ENCODE measurements at regions not wholly inside any gene's neighbourhood (a gene's known extent, or its start where the extent isn't known, plus 50 kb on each side); places are given as distances from the start of the nearest gene placed in this dataset.

DNA sequence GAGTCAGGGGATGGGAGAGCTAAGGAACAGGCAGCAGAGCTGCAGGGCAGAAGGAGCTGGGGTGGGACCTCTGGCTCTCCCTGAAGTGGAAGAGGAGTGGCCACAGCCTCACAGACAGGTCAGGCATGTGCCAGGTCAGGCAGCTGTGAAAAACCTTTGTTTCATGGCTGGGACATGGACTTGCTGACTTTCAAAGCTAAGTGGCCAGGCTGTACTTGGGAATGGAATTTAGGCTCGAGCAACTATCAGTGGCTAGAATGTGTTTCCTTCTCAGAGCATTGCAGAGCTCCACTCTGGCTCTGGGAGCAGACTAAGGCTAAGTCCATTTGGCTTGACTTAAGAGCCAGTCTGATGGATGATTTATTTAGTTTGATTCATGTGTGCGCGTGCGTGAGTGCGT is 385.1 kb downstream of the LMX1A start:
- Histone ChIP-seq H3K27ac (ENCODE audit: low read depth in 2 of 2, low read length in 1 of 2) (no peak overlapping the region), H3K4me1 (ENCODE audit: control insufficient read depth in 1 of 2, insufficient read depth in 2 of 2, low read depth in 1 of 2, low read length in 1 of 2) (no peaks in the 10 kb centered on the region), H3K4me3 (ENCODE audit: low read depth in 2 of 2, low read length in 1 of 2) (no peak overlapping the region), H4K20me1 (ENCODE audit: insufficient read depth) (no peaks in the 10 kb centered on the region), H2AFZ (ENCODE audit: low read depth) (no peak overlapping the region), H3K79me2 (ENCODE audit: insufficient read depth) (no peaks in the 10 kb centered on the region), H3K9me2 (no peaks in the 10 kb centered on the region), H3K4me2 (no peak overlapping the region), H3K27me3 (ENCODE audit: insufficient read depth) (no peaks in the 10 kb centered on the region), H3K9ac (no peak overlapping the region), H3K36me3 (replicated peaks in 1 of 2; ENCODE audit: control insufficient read depth in 1 of 2, insufficient read depth in 2 of 2, low read length in 1 of 2) (no peaks in the 10 kb centered on the region), H3K9me3 (no peaks in the 10 kb centered on the region), H3F3A (replicated peaks; ENCODE audit: insufficient read depth) (no peaks in the 10 kb centered on the region)
- WGBS (ENCODE audit: low lambda C conversion rate), result 76% methylated on average over 5 of the region's 5 CpGs
- ChIA-PET CTCF (no interaction called here), POLR2A (no interaction called here)
- DNase-seq, result no peak
- TF ChIP-seq RFX5 (IDR thresholded peaks at IDR 0.05; ENCODE audit: low read length), result no peak
- TF ChIP-seq TAF1 (IDR thresholded peaks at IDR 0.05; ENCODE audit: borderline replicate concordance, low read depth, low read length), result no peak
- TF ChIP-seq, protein P1, sequence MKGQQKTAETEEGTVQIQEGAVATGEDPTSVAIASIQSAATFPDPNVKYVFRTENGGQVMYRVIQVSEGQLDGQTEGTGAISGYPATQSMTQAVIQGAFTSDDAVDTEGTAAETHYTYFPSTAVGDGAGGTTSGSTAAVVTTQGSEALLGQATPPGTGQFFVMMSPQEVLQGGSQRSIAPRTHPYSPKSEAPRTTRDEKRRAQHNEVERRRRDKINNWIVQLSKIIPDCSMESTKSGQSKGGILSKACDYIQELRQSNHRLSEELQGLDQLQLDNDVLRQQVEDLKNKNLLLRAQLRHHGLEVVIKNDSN (IDR thresholded peaks at IDR 0.05; ENCODE audit: borderline replicate concordance, low read depth), result no peak
- no peak for TF ChIP-seq GABPA (IDR thresholded peaks at IDR 0.05; ENCODE audit: low read depth)

DNA sequence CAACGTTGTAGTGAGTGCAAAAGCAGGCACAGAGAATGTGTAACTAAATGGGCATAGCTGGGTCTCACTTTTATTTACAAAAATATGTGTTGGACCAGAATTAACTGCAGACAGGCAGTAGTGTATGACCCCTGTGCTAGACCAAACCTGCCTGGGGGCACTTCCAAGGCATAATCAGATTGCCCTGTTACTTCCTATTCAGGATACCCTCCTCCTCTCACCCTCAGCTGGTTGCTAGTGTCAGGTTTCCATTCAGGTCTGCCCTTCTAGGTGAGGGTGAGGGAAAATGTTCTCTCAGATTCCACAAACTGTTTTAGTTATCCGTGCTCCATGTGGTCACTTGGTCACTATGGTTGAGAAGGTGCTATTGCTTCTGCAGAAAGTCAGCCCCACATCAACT is 387.3 kb downstream of the LMX1A start:
- DNase-seq, result no peak
- ChIA-PET POLR2A (no interaction called here), CTCF (no interaction called here)
- no peak overlapping the region for H3K4me2 ChIP-seq
- H3K27me3 ChIP-seq (ENCODE audit: insufficient read depth), result no peaks in the 10 kb centered on the region
- no peaks in the 10 kb centered on the region for H4K20me1 ChIP-seq (ENCODE audit: insufficient read depth)
- 3% methylated on average over 2 of the region's 2 CpGs for WGBS (ENCODE audit: low lambda C conversion rate)
- no peak overlapping the region for H3K27ac ChIP-seq (ENCODE audit: low read depth in 2 of 2, low read length in 1 of 2)
- no peaks in the 10 kb centered on the region for H3K4me1 ChIP-seq (ENCODE audit: control insufficient read depth in 1 of 2, insufficient read depth in 2 of 2, low read depth in 1 of 2, low read length in 1 of 2)
- H2AFZ ChIP-seq (ENCODE audit: low read depth), result no peak overlapping the region
- H3K36me3 ChIP-seq (replicated peaks in 1 of 2; ENCODE audit: control insufficient read depth in 1 of 2, insufficient read depth in 2 of 2, low read length in 1 of 2), result no peaks in the 10 kb centered on the region
- no peaks in the 10 kb centered on the region for H3K9me3 ChIP-seq
- no peaks in the 10 kb centered on the region for H3F3A ChIP-seq (replicated peaks; ENCODE audit: insufficient read depth)
- no peak for TF ChIP-seq JUND (IDR thresholded peaks at IDR 0.05)
- TF ChIP-seq ELF1 (IDR thresholded peaks at IDR 0.05), result no peak
- TF ChIP-seq REST (IDR thresholded peaks at IDR 0.05; ENCODE audit: low read depth, low read length), result no peak
- TF ChIP-seq FOXM1 (IDR thresholded peaks at IDR 0.05; ENCODE audit: low read depth), result no peak
- TF ChIP-seq EP300 (IDR thresholded peaks at IDR 0.05; ENCODE audit: borderline replicate concordance in 1 of 2, low read depth in 1 of 2, low read length in 1 of 2), result no peak
- TF ChIP-seq RAD21 (IDR thresholded peaks at IDR 0.05; ENCODE audit: low read length), result no peak
- no peak for TF ChIP-seq EZH2phosphoT487 (IDR thresholded peaks at IDR 0.05; ENCODE audit: borderline replicate concordance, low read depth)
- TF ChIP-seq, protein P2, sequence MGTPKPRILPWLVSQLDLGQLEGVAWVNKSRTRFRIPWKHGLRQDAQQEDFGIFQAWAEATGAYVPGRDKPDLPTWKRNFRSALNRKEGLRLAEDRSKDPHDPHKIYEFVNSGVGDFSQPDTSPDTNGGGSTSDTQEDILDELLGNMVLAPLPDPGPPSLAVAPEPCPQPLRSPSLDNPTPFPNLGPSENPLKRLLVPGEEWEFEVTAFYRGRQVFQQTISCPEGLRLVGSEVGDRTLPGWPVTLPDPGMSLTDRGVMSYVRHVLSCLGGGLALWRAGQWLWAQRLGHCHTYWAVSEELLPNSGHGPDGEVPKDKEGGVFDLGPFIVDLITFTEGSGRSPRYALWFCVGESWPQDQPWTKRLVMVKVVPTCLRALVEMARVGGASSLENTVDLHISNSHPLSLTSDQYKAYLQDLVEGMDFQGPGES (IDR thresholded peaks at IDR 0.05; ENCODE audit: low read depth, low read length), result no peak
- no peak for TF ChIP-seq TEAD4 (IDR thresholded peaks at IDR 0.05; ENCODE audit: borderline replicate concordance, insufficient read depth)
- no peak for TF ChIP-seq SIN3A (IDR thresholded peaks at IDR 0.05; ENCODE audit: borderline replicate concordance, low read depth, low read length)
- TF ChIP-seq FOXJ3 (CRISPR knock-in tag; IDR thresholded peaks at IDR 0.05), result no peak
- TF ChIP-seq TCF12 (IDR thresholded peaks at IDR 0.05), result no peak
- TF ChIP-seq, protein P3, sequence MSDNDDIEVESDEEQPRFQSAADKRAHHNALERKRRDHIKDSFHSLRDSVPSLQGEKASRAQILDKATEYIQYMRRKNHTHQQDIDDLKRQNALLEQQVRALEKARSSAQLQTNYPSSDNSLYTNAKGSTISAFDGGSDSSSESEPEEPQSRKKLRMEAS (IDR thresholded peaks at IDR 0.05; ENCODE audit: low read depth), result no peak
- H3K9me2 ChIP-seq, result no peaks in the 10 kb centered on the region
- H3K79me2 ChIP-seq (ENCODE audit: insufficient read depth), result no peaks in the 10 kb centered on the region
- no peak overlapping the region for H3K9ac ChIP-seq
- no peak overlapping the region for H3K4me3 ChIP-seq (ENCODE audit: low read depth in 2 of 2, low read length in 1 of 2)
